IPS-18a (cell line): ENCODE measurements at regions not wholly inside any gene's neighbourhood (a gene's known extent, or its start where the extent isn't known, plus 50 kb on each side); places are given as distances from the start of the nearest gene placed in this dataset.

ENCODE experiments used
- H3K27ac ChIP-seq: one replicate; pipeline ENCODE4 v1.5.1; 2013; ENCODE audit warnings: low read length
- H3K27me3 ChIP-seq: one replicate; pipeline ENCODE4 v1.6.1; 2013; ENCODE audit warnings: mild to moderate bottlenecking, low read length; ENCODE audit not compliant: control insufficient read depth, insufficient read depth
- H3K36me3 ChIP-seq: one replicate; pipeline ENCODE4 v1.6.1; 2013; ENCODE audit warnings: low read depth, low read length; ENCODE audit not compliant: control insufficient read depth
- H3K4me1 ChIP-seq: one replicate; pipeline ENCODE4 v1.6.1; 2013; ENCODE audit warnings: low read depth, low read length; ENCODE audit not compliant: control insufficient read depth
- H3K4me3 ChIP-seq: one replicate; pipeline ENCODE4 v1.5.1; 2013; ENCODE audit warnings: low read length
- H3K9ac ChIP-seq: one replicate; pipeline ENCODE4 v1.6.1; 2013; ENCODE audit warnings: mild to moderate bottlenecking, low read length, moderate library complexity
- H3K9me3 ChIP-seq: one replicate; pipeline ENCODE4 v1.6.1; 2013; ENCODE audit warnings: low read depth, low read length; ENCODE audit not compliant: control insufficient read depth

DNA sequence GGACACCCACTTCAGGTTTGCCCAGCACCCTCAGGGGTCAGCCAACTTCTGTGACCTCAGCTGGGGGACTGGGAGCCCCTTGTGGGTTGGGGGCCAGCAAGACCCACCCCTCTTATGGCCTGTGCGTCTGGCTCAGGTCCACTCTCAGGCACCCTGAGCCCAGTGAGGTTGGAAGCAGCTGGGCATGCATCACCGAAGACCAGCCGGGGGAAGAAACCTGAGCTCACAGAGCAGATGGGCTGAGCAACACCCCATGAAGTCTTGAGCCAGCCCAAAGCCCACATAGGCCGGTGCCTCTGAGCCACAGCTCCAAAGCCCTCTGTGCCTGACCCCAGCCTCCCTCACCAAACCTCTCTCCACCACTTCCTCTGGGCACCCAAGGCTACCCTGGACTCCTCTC is 166.7 kb downstream of the RBFOX3 start:
- Histone ChIP-seq H3K9ac (no peak overlapping the region), H3K9me3 (no peaks in the 10 kb centered on the region), H3K4me1 (no peaks in the 10 kb centered on the region), H3K36me3 (no peaks in the 10 kb centered on the region), H3K27ac (no peak overlapping the region), H3K27me3 (no peaks in the 10 kb centered on the region), H3K4me3 (no peak overlapping the region)

DNA sequence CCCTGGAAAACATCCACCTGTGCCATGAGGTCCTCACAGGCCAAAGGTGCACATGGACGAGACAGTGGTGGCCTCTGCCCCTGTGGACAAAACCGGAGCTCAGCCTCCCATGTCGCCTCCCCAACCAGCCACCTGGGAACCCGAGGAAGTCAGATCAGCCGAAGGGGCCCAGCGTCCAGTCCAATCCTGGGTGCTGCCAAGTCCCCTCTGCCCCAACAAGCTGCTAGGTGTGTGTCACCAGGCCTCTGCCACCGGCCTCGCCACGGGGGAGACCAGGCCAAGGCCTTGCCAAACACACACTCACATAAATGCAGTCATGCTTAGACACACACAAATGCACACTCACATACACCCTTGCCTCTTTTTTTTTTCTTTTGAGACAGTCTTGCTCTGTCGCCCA is 167.8 kb downstream of the RBFOX3 start:
- H3K4me1 ChIP-seq: no peaks in the 10 kb centered on the region
- H3K27ac ChIP-seq: no peak overlapping the region
- no peaks in the 10 kb centered on the region for H3K36me3 ChIP-seq
- no peaks in the 10 kb centered on the region for H3K27me3 ChIP-seq
- no peak overlapping the region for H3K4me3 ChIP-seq
- H3K9ac ChIP-seq: no peak overlapping the region
- no peaks in the 10 kb centered on the region for H3K9me3 ChIP-seq

DNA sequence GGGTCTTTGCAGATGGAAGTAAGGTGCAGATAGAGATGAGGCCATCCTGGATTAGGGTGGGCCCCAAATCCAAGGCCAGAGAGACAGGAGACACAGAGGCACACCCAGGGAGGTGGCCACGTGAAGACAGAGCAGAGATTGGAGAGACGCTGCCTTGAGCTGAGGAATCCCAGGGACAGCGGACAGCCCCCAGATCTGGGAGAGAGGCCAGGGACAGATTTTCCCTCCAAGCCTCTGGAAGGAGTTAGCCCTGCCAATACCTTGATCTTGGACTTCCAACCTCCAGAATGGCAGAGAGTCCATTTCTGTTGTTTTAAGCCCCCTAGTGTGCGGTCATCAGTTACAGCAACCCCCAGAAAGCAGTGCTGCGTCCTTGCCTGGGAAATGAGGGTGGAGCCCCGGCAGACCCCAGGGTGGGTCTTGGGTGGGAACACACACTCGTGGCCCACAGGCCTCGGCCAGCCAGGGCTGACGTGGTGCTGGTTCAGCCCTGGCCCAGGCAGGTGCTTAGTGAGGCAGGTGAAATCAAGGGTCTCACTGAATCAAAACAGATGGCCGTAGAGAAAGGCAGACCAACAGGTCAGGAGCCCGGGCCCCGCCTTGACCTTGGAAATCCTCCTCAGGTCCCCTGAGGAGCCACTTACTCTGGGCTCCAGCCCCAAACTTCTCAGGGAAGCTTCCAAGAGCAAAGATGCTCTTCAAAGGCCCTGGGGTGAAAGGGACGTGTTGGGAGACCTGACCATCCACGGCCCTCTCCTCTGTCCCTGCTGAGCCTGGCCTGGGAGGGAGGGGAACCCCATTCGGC is 169.3 kb downstream of the RBFOX3 start:
- no peaks in the 10 kb centered on the region for H3K36me3 ChIP-seq
- H3K4me3 ChIP-seq: no peak overlapping the region
- H3K9ac ChIP-seq: no peak overlapping the region
- H3K27me3 ChIP-seq: no peaks in the 10 kb centered on the region
- no peaks in the 10 kb centered on the region for H3K9me3 ChIP-seq
- no peaks in the 10 kb centered on the region for H3K4me1 ChIP-seq
- H3K27ac ChIP-seq: no peak overlapping the region

DNA sequence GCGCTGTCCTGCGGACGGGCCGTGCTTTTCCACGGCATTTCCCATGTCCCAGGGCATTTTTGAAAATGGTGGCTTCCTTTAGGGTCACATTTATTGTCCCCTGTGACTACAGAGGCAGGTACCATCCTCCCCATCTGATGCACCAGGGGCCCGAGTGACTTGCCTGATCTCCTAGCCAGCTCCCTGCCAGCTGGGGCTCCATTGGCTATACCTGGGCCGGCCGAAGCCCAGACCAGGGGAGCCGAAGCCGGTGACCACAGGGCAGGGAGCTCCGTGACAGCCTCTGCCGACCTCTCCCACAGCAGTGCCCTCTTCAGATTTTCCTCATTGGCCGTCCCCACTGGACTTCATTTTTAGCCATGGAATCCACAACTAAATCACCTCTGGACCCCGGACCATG is 170.6 kb downstream of the RBFOX3 start:
- Histone ChIP-seq H3K36me3 (no peaks in the 10 kb centered on the region), H3K4me1 (no peaks in the 10 kb centered on the region), H3K9me3 (no peaks in the 10 kb centered on the region), H3K4me3 (no peak overlapping the region), H3K9ac (no peak overlapping the region), H3K27ac (no peak overlapping the region), H3K27me3 (no peaks in the 10 kb centered on the region)

DNA sequence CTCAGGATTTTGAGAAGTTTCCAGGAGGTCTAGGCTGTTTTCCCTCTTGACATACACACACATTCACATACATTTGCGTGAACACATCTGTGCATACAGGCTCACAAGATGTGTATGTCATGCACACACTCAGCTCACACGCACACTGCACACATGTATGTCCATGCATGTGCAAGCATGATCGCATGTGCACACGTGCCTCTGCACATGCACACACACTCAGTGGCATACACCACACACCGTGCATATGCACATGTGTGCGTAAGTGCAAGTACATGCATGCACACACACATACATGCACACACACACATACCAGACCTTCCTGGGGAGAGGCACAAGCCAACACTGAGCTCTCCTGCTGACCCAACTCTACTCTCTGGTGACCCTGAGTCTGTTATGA is 171.4 kb downstream of the RBFOX3 start:
- H3K9ac ChIP-seq: no peak overlapping the region
- H3K4me1 ChIP-seq: no peaks in the 10 kb centered on the region
- H3K36me3 ChIP-seq: no peaks in the 10 kb centered on the region
- H3K4me3 ChIP-seq: no peak overlapping the region
- no peaks in the 10 kb centered on the region for H3K27me3 ChIP-seq
- H3K9me3 ChIP-seq: no peaks in the 10 kb centered on the region
- H3K27ac ChIP-seq: no peak overlapping the region

DNA sequence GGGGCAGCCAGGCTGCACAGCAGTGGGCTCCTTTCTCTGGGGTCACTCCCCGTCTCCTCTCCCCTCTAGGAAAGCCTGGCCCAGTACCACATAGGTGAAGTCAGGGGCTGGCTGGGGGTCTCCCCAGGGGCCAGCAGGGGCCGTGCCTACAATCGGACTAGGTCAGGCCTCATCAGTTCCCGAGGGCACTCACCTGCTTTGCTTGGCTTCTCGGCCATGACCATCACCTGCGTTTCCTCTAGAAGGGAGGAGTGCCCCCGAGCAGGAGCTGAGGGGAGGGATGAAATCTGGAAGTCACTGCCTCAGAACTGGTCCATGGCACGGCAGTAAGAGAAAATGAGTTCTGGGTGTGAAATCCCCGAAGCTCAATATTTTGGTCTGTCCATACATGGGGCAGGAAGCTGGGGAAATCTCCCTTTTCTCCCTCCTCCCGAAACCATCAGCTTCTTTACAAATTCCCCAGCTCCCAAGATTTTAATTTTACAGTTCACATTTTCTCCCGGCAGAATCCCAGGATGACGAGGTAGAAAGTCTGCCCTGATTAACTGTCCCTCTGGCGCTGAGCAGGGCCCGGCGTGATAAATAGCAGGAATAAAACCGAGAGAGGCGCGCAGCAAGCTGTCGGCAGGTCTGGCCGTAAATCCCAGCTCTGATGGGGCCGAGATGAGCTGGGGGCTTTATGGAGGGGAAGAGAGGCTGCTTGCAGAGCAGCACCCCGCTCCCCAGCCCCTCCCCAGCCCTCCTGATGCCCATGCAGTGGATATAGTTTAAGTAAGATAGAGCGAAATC is 172.1 kb downstream of the RBFOX3 start:
- no peak overlapping the region for H3K4me3 ChIP-seq
- no peaks in the 10 kb centered on the region for H3K9me3 ChIP-seq
- no peaks in the 10 kb centered on the region for H3K36me3 ChIP-seq
- no peak overlapping the region for H3K9ac ChIP-seq
- no peak overlapping the region for H3K27ac ChIP-seq
- no peaks in the 10 kb centered on the region for H3K27me3 ChIP-seq
- H3K4me1 ChIP-seq: no peaks in the 10 kb centered on the region

DNA sequence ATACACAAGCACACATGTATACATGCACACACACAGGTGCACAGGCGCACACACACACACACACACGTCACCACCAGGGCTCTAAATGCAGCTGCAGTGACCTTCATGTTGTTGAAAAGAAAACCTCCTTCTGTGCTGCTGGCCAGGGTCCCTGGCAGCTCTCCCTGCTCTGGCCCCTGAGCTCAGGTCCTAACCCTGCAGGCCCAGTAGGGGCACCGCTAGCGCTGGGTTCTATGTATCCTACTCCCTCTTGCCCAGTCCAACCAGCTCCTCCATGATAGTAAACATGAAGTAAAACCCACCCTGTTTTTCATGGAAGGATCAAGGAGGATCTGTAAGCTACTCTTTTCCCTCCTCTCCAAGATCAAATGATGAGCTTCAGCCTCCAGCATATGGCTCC is 172.8 kb downstream of the RBFOX3 start:
- no peak overlapping the region for H3K4me3 ChIP-seq
- no peaks in the 10 kb centered on the region for H3K36me3 ChIP-seq
- H3K27me3 ChIP-seq: no peaks in the 10 kb centered on the region
- H3K27ac ChIP-seq: no peak overlapping the region
- no peaks in the 10 kb centered on the region for H3K9me3 ChIP-seq
- no peaks in the 10 kb centered on the region for H3K4me1 ChIP-seq
- H3K9ac ChIP-seq: no peak overlapping the region

DNA sequence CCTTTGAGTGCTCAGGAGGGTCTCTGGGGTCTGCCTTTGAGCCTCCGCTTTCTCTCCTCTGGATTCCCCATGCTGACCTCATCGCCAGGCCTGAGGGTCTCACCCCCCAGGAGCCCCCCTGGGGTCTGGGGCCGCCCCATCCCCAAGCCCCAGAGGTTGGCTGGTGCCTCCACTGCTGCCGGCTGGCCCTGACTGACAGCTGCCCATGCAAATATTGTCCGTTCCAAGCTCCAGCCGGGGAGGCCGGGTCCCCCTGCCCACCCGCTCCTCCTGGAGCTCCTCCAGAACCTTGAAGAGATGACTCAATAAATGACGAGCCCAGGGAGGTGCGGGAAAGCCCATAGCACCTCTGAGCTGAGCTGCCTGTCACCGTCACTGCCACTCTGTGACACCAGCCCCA is 173.8 kb downstream of the RBFOX3 start:
- no peaks in the 10 kb centered on the region for H3K27me3 ChIP-seq
- no peak overlapping the region for H3K9ac ChIP-seq
- no peaks in the 10 kb centered on the region for H3K9me3 ChIP-seq
- H3K27ac ChIP-seq: no peak overlapping the region
- no peaks in the 10 kb centered on the region for H3K36me3 ChIP-seq
- no peak overlapping the region for H3K4me3 ChIP-seq
- H3K4me1 ChIP-seq: no peaks in the 10 kb centered on the region

DNA sequence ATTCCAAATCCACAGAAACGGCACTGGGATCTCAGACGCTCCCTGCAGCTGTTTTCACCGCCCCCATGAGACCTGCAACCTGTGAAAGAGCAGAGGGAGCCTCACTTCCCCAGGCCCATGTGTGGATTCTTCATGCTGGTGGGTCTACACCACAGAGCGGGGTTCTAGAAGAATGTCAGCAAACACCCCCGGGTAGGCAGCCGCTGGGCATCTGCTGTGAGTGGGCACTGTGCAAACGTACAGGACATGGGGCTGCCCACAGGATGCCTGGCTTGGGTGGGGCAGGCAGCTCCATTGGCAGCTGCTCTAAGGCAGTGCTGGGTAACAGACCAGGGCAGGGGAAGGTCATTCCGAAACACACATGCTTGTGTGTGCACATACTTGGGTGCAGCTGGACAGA is 174.9 kb downstream of the RBFOX3 start:
- no peak overlapping the region for H3K9ac ChIP-seq

DNA sequence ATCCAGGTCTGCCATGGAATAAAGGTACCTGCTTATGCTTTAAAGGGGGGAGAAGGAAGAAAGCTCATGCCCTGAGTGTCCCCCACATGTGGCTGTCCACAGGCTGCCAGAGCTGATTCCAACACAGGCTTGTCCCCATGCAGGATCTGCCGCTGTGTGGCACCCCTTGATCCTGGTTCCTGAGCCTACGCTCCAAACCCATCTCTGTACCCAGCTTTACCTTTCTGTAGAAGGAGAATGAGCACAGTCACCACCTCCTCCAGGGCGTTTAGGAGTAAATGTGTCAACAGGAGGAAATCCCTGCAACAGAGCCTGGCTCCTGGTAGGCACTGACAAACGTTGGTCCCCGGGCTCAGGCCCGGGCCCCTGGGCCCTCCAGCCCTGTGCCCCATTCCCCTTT is 175.6 kb downstream of the RBFOX3 start:
- Histone ChIP-seq H3K9me3 (no peaks in the 10 kb centered on the region), H3K4me3 (no peak overlapping the region), H3K27me3 (no peaks in the 10 kb centered on the region), H3K27ac (no peak overlapping the region), H3K4me1 (no peaks in the 10 kb centered on the region), H3K36me3 (no peaks in the 10 kb centered on the region), H3K9ac (no peak overlapping the region)

More for the DNA sequence above, 174.9 kb downstream of the RBFOX3 start:
- H3K27ac ChIP-seq: no peak overlapping the region
- no peaks in the 10 kb centered on the region for H3K27me3 ChIP-seq
- no peak overlapping the region for H3K4me3 ChIP-seq
- H3K4me1 ChIP-seq: no peaks in the 10 kb centered on the region
- H3K9me3 ChIP-seq: no peaks in the 10 kb centered on the region
- no peaks in the 10 kb centered on the region for H3K36me3 ChIP-seq

DNA sequence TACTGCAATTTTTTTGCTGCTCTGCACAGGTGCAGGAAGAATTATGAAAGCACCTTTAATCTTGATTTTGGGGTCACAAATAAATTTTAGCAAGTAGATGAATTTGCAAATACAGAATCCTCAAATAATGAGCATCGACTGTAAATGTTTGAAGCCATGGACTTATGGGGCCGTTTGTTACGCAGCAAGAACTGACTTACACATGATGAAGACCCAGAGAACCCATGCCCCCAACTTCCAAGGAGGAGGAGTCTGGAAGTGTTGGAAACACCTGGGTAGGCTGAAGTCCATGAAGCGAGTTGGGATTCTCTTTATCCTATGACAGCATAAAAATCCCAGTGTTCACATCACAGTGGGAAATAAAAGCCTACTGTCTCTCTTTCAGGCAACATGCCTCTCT is 176.6 kb downstream of the RBFOX3 start:
- Histone ChIP-seq H3K9ac (no peak overlapping the region), H3K27me3 (no peaks in the 10 kb centered on the region), H3K27ac (no peak overlapping the region), H3K4me3 (no peak overlapping the region), H3K4me1 (no peaks in the 10 kb centered on the region), H3K36me3 (no peaks in the 10 kb centered on the region), H3K9me3 (no peaks in the 10 kb centered on the region)

DNA sequence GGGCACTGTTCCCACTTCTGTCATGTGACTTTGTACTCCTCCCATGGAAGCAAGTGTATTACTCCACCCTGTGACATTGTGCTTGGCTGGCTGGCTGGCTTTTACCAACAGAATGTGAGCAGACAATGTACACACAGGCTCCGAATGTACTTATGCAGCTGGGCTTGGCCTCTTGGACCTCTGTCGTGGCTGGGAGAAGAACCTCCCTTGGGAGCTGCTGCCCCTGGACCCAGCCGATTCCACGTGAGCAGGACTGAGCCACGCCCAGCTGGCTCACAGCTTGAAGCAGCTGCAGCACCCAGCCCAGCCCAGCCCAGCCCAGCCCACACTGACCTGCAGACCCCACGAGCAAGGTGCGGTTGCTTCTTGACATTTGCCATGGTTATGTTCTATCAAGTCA is 177.5 kb downstream of the RBFOX3 start:
- no peaks in the 10 kb centered on the region for H3K9me3 ChIP-seq
- no peaks in the 10 kb centered on the region for H3K36me3 ChIP-seq
- H3K27me3 ChIP-seq: no peaks in the 10 kb centered on the region
- no peak overlapping the region for H3K9ac ChIP-seq
- no peak overlapping the region for H3K27ac ChIP-seq
- H3K4me1 ChIP-seq: no peaks in the 10 kb centered on the region
- H3K4me3 ChIP-seq: no peak overlapping the region
